ENCODE measurements at regions not wholly inside any gene's neighbourhood (a gene's known extent, or its start where the extent isn't known, plus 50 kb on each side); places are given as distances from the start of the nearest gene placed in this dataset.

DNA sequence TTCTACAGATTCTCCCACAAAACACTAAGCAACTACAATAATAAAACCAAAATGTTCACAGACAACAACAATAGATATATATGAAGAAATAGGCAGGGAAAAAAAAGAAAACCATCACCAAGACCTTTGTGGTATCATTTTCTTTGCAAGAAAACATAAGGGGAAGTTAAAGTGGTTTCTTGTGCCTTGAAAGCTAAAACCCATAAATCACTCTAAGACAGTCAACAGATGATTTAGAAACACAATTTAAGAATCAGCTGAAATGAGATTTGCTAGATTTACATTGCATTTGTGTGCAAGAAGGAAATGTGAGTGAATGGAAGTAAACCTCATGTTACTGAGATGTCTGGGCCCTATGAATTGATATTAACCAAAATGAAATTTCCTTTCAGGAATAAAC lies 1265.4 kb upstream of the GJE1 start:
- TF ChIP-seq TAF1 (IDR thresholded peaks at IDR 0.05; ENCODE audit: control insufficient read depth, extremely low read depth, insufficient read depth, low read length, severe bottlenecking) (no peak), SIX5 (IDR thresholded peaks at IDR 0.05; ENCODE audit: borderline replicate concordance in 1 of 2, insufficient read depth in 1 of 2, low read depth in 1 of 2, low read length in 2 of 2) (no peak), NFE2L1 (tag; IDR thresholded peaks at IDR 0.05; ENCODE audit: borderline replicate concordance, low read depth) (no peak), ZNF431 (CRISPR knock-in tag; IDR thresholded peaks at IDR 0.05) (no peak), POLR2AphosphoS5 (IDR thresholded peaks at IDR 0.05; ENCODE audit: control insufficient read depth, insufficient read depth, low read depth, low read length) (no peak), RBBP5 (IDR thresholded peaks at IDR 0.05; ENCODE audit: borderline replicate concordance, insufficient read depth, low read length, poor library complexity, severe bottlenecking) (no peak), XRCC3 (IDR thresholded peaks at IDR 0.05) (no peak)
- TF ChIP-seq, protein P1, sequence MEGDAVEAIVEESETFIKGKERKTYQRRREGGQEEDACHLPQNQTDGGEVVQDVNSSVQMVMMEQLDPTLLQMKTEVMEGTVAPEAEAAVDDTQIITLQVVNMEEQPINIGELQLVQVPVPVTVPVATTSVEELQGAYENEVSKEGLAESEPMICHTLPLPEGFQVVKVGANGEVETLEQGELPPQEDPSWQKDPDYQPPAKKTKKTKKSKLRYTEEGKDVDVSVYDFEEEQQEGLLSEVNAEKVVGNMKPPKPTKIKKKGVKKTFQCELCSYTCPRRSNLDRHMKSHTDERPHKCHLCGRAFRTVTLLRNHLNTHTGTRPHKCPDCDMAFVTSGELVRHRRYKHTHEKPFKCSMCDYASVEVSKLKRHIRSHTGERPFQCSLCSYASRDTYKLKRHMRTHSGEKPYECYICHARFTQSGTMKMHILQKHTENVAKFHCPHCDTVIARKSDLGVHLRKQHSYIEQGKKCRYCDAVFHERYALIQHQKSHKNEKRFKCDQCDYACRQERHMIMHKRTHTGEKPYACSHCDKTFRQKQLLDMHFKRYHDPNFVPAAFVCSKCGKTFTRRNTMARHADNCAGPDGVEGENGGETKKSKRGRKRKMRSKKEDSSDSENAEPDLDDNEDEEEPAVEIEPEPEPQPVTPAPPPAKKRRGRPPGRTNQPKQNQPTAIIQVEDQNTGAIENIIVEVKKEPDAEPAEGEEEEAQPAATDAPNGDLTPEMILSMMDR (IDR thresholded peaks at IDR 0.05 in 2 of 3, conservative IDR thresholded peaks at IDR 0.05 in 1 of 3; ENCODE audit: insufficient read depth in 2 of 3, low read depth in 1 of 3, low read length in 3 of 3) = no peak
- TF ChIP-seq, protein P2, sequence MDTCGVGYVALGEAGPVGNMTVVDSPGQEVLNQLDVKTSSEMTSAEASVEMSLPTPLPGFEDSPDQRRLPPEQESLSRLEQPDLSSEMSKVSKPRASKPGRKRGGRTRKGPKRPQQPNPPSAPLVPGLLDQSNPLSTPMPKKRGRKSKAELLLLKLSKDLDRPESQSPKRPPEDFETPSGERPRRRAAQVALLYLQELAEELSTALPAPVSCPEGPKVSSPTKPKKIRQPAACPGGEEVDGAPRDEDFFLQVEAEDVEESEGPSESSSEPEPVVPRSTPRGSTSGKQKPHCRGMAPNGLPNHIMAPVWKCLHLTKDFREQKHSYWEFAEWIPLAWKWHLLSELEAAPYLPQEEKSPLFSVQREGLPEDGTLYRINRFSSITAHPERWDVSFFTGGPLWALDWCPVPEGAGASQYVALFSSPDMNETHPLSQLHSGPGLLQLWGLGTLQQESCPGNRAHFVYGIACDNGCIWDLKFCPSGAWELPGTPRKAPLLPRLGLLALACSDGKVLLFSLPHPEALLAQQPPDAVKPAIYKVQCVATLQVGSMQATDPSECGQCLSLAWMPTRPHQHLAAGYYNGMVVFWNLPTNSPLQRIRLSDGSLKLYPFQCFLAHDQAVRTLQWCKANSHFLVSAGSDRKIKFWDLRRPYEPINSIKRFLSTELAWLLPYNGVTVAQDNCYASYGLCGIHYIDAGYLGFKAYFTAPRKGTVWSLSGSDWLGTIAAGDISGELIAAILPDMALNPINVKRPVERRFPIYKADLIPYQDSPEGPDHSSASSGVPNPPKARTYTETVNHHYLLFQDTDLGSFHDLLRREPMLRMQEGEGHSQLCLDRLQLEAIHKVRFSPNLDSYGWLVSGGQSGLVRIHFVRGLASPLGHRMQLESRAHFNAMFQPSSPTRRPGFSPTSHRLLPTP (IDR thresholded peaks at IDR 0.05; ENCODE audit: borderline replicate concordance, extremely low read depth, insufficient read length) = no peak
- TF ChIP-seq, protein P3, sequence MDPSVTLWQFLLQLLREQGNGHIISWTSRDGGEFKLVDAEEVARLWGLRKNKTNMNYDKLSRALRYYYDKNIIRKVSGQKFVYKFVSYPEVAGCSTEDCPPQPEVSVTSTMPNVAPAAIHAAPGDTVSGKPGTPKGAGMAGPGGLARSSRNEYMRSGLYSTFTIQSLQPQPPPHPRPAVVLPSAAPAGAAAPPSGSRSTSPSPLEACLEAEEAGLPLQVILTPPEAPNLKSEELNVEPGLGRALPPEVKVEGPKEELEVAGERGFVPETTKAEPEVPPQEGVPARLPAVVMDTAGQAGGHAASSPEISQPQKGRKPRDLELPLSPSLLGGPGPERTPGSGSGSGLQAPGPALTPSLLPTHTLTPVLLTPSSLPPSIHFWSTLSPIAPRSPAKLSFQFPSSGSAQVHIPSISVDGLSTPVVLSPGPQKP (CRISPR knock-in tag; IDR thresholded peaks at IDR 0.05) = no peak

Data from K562 (cell line).